ENCODE measurements at regions not wholly inside any gene's neighbourhood (a gene's known extent, or its start where the extent isn't known, plus 50 kb on each side); places are given as distances from the start of the nearest gene placed in this dataset.

- dilution Hi-C loops (cut with HindIII; ENCODE audit: low sequenced_read_pairs, unreplicated experiment) = no loop called here
- ChIA-PET CTCF (no interaction called here), POLR2A (ENCODE audit: unreplicated experiment) (no interaction called here)
- H3K9me1 ChIP-seq (ENCODE audit: insufficient read depth, low read length) = no peaks in the 10 kb centered on the region
- H2BK5ac ChIP-seq (ENCODE audit: low read depth, low read length, poor library complexity, severe bottlenecking) = no peak overlapping the region
- H4K91ac ChIP-seq (ENCODE audit: insufficient read depth, low read depth, low read length) = no peak overlapping the region
- H4K8ac ChIP-seq (ENCODE audit: low read depth in 2 of 2, low read length in 2 of 2) = no peak overlapping the region
- ATAC-seq (ENCODE audit: low read depth) (no peak), DNase-seq (no peak)
- H3K27ac ChIP-seq (ENCODE audit: insufficient read depth, low read length) = no peak overlapping the region
- H3K4ac ChIP-seq (ENCODE audit: low read depth, low read length) = no peak overlapping the region
- H2AK5ac ChIP-seq (ENCODE audit: low read depth, low read length) = no peak overlapping the region
- H3K18ac ChIP-seq (ENCODE audit: low read depth, low read length) = no peak overlapping the region
- in situ Hi-C loops (cut with MboI; ENCODE audit: low sequenced_read_pairs) = no loop called here
- no peaks in the 10 kb centered on the region for H3K36me3 ChIP-seq (ENCODE audit: control insufficient read depth, insufficient read depth, low read length)
- no peak overlapping the region for H4K5ac ChIP-seq (ENCODE audit: low read depth, low read length)
- no peak overlapping the region for H2AK9ac ChIP-seq (replicated peaks; ENCODE audit: low read depth, low read length, poor library complexity)
- no peaks in the 10 kb centered on the region for H3K4me1 ChIP-seq (ENCODE audit: control insufficient read depth, insufficient read depth, low read length)
- no peak overlapping the region for H3K9ac ChIP-seq (ENCODE audit: low read depth, low read length)
- H3K27me3 ChIP-seq (ENCODE audit: control insufficient read depth, insufficient read depth, low read length) = peaks cover 3% of the 10 kb centered on the region
- H3K79me1 ChIP-seq (ENCODE audit: low read depth in 1 of 2, low read length in 2 of 2) = no peaks in the 10 kb centered on the region
- no peak overlapping the region for H2BK20ac ChIP-seq (ENCODE audit: low read depth, low read length)
- TF ChIP-seq MAZ (IDR thresholded peaks at IDR 0.05; ENCODE audit: borderline replicate concordance, low read depth, low read length) (no peak), MXI1 (IDR thresholded peaks at IDR 0.05; ENCODE audit: borderline replicate concordance, low read depth, low read length) (no peak), SMC3 (IDR thresholded peaks at IDR 0.05; ENCODE audit: low read depth, low read length) (no peak), USF2 (IDR thresholded peaks at IDR 0.05; ENCODE audit: low read depth, low read length) (no peak), MAFK (IDR thresholded peaks at IDR 0.05; ENCODE audit: low read depth, low read length) (no peak), CHD1 (IDR thresholded peaks at IDR 0.05; ENCODE audit: low read depth, low read length) (no peak), NFE2L2 (IDR thresholded peaks at IDR 0.05; ENCODE audit: low read depth, low read length) (no peak), ELK1 (IDR thresholded peaks at IDR 0.05; ENCODE audit: borderline replicate concordance, low read depth, low read length) (no peak), CTCF (conservative IDR thresholded peaks at IDR 0.05; ENCODE audit: low read depth, low read length) (no peak), POLR2A (IDR thresholded peaks at IDR 0.05; ENCODE audit: low read depth, low read length) (no peak), BHLHE40 (IDR thresholded peaks at IDR 0.05; ENCODE audit: low read depth, low read length) (no peak), CEBPB (IDR thresholded peaks at IDR 0.05; ENCODE audit: low read depth, low read length) (no peak), FOS (IDR thresholded peaks at IDR 0.05; ENCODE audit: low read depth, low read length) (no peak), RCOR1 (IDR thresholded peaks at IDR 0.05; ENCODE audit: insufficient replicate concordance, low read length) (no peak), RFX5 (IDR thresholded peaks at IDR 0.05; ENCODE audit: low read depth, low read length) (no peak), RAD21 (IDR thresholded peaks at IDR 0.05; ENCODE audit: low read length) (no peak)
- no peak overlapping the region for H2AFZ ChIP-seq (replicated peaks; ENCODE audit: low read length, poor library complexity)
- no peak overlapping the region for H3K23ac ChIP-seq (ENCODE audit: low read depth, low read length)
- no peak overlapping the region for H3K56ac ChIP-seq (ENCODE audit: extremely low read depth, insufficient read depth, low read length)
- H2BK15ac ChIP-seq (ENCODE audit: low read depth, low read length) = no peak overlapping the region
- H2BK120ac ChIP-seq (ENCODE audit: low read depth, low read length) = no peak overlapping the region
- intact Hi-C loops (cut with micrococcal nuclease) = no loop called here
- no peak overlapping the region for H3K4me3 ChIP-seq (ENCODE audit: insufficient read depth, low read depth, low read length)
- H3K14ac ChIP-seq (replicated peaks; ENCODE audit: low read depth, low read length) = no peak overlapping the region
- no CpG with 5 or more reads among the region's 4 CpGs for WGBS, 2 experiments (ENCODE audit: extremely low coverage in 2 of 2, insufficient read length in 1 of 2)
- no peak overlapping the region for H3K4me2 ChIP-seq (ENCODE audit: low read depth, low read length)
- no peaks in the 10 kb centered on the region for H4K20me1 ChIP-seq (ENCODE audit: insufficient read depth, low read length)
- no peaks in the 10 kb centered on the region for H3K9me3 ChIP-seq (ENCODE audit: control insufficient read depth, insufficient read depth, low read length)
- no TSS peak for BruUV-seq (replicated peaks)
These were observed 358.2 kb upstream of the FRG2C start for GRCh38 chr3:75305901-75306300.

Measured in IMR-90 (cell line).